ENCODE measurements at regions not wholly inside any gene's neighbourhood (a gene's known extent, or its start where the extent isn't known, plus 50 kb on each side); places are given as distances from the start of the nearest gene placed in this dataset.

GRCh38 chr2:64396001-64396400 is 58.0 kb upstream of the LGALSL start:
- Histone ChIP-seq H3K4me2 (ENCODE audit: low read length) (no peak overlapping the region), H3K79me2 (replicated peaks; ENCODE audit: insufficient read depth, low read length) (no peaks in the 10 kb centered on the region)
- no peak for TF ChIP-seq RAD21 (conservative IDR thresholded peaks at IDR 0.05)
- TF ChIP-seq SMC3 (conservative IDR thresholded peaks at IDR 0.05; ENCODE audit: poor library complexity): no peak
- TF ChIP-seq EP300 (conservative IDR thresholded peaks at IDR 0.05; ENCODE audit: poor library complexity, severe bottlenecking): no peak
- no peak for TF ChIP-seq CTCF (IDR thresholded peaks at IDR 0.05; ENCODE audit: poor library complexity, severe bottlenecking)
- TF ChIP-seq MXI1 (conservative IDR thresholded peaks at IDR 0.05; ENCODE audit: poor library complexity, severe bottlenecking): no peak
- no peak for TF ChIP-seq REST (IDR thresholded peaks at IDR 0.05; ENCODE audit: borderline replicate concordance)
- TF ChIP-seq TAF1 (IDR thresholded peaks at IDR 0.05; ENCODE audit: low read depth): no peak
- TF ChIP-seq POLR2AphosphoS5 (IDR thresholded peaks at IDR 0.05): no peak
- TF ChIP-seq EZH2 (IDR thresholded peaks at IDR 0.05; ENCODE audit: borderline replicate concordance, insufficient read depth, low read length, poor library complexity, severe bottlenecking): no peak

GRCh38 chr2:64396551-64396950 is 57.4 kb upstream of the LGALSL start:
- no peaks in the 10 kb centered on the region for H3F3A ChIP-seq (ENCODE audit: insufficient read depth, low read length, poor library complexity, severe bottlenecking)
- H4K20me1 ChIP-seq (ENCODE audit: insufficient read depth): no peaks in the 10 kb centered on the region
- no peaks in the 10 kb centered on the region for H3K9me3 ChIP-seq (ENCODE audit: low read length)
- no peak overlapping the region for H3K9ac ChIP-seq (ENCODE audit: low read length)
- H3K27ac ChIP-seq (ENCODE audit: low read length): no peak overlapping the region
- no peak overlapping the region for H2AFZ ChIP-seq (ENCODE audit: low read depth, low read length)
- H3K79me2 ChIP-seq (replicated peaks; ENCODE audit: insufficient read depth, low read length): no peaks in the 10 kb centered on the region
- no peaks in the 10 kb centered on the region for H3K36me3 ChIP-seq (ENCODE audit: insufficient read depth, low read length)
- TF ChIP-seq EZH2 (IDR thresholded peaks at IDR 0.05; ENCODE audit: borderline replicate concordance, insufficient read depth, low read length, poor library complexity, severe bottlenecking): no peak
- no peak for TF ChIP-seq EP300 (conservative IDR thresholded peaks at IDR 0.05; ENCODE audit: poor library complexity, severe bottlenecking)
- no peak for TF ChIP-seq RAD21 (conservative IDR thresholded peaks at IDR 0.05)
- no peak for TF ChIP-seq MXI1 (conservative IDR thresholded peaks at IDR 0.05; ENCODE audit: poor library complexity, severe bottlenecking)
- no peak for TF ChIP-seq REST (IDR thresholded peaks at IDR 0.05; ENCODE audit: borderline replicate concordance)
- no peak for TF ChIP-seq POLR2AphosphoS5 (IDR thresholded peaks at IDR 0.05)
- no peak for TF ChIP-seq CTCF (IDR thresholded peaks at IDR 0.05; ENCODE audit: poor library complexity, severe bottlenecking)
- no peak for TF ChIP-seq TAF1 (IDR thresholded peaks at IDR 0.05; ENCODE audit: low read depth)
- TF ChIP-seq SMC3 (conservative IDR thresholded peaks at IDR 0.05; ENCODE audit: poor library complexity): no peak
- H3K4me2 ChIP-seq (ENCODE audit: low read length): no peak overlapping the region
- no peaks in the 10 kb centered on the region for H3K9me2 ChIP-seq (ENCODE audit: insufficient read depth, low read length)
- no peak overlapping the region for H3K4me3 ChIP-seq (ENCODE audit: low read length)
- no peaks in the 10 kb centered on the region for H3K27me3 ChIP-seq (ENCODE audit: insufficient read depth, low read depth, low read length)

More at GRCh38 chr2:64396001-64396400, 58.0 kb upstream of the LGALSL start:
- Histone ChIP-seq H2AFZ (ENCODE audit: low read depth, low read length) (no peak overlapping the region), H3K27me3 (ENCODE audit: insufficient read depth, low read depth, low read length) (no peaks in the 10 kb centered on the region), H3K36me3 (ENCODE audit: insufficient read depth, low read length) (no peaks in the 10 kb centered on the region), H3K27ac (ENCODE audit: low read length) (no peak overlapping the region), H3K9me3 (ENCODE audit: low read length) (no peaks in the 10 kb centered on the region), H3K4me3 (ENCODE audit: low read length) (no peak overlapping the region), H4K20me1 (ENCODE audit: insufficient read depth) (no peaks in the 10 kb centered on the region), H3K9me2 (ENCODE audit: insufficient read depth, low read length) (no peaks in the 10 kb centered on the region), H3K9ac (ENCODE audit: low read length) (no peak overlapping the region), H3F3A (ENCODE audit: insufficient read depth, low read length, poor library complexity, severe bottlenecking) (no peaks in the 10 kb centered on the region)
